DOHH2 (cell line): ENCODE measurements at regions not wholly inside any gene's neighbourhood (a gene's known extent, or its start where the extent isn't known, plus 50 kb on each side); places are given as distances from the start of the nearest gene placed in this dataset.

Experiments used
- H3F3A ChIP-seq: fragments of 200-600 bp; sonication (generic), shearing (Covaris generic); 2 replicates; pipeline ENCODE4 v1.6.0; 2016; ENCODE audit warnings: antibody characterized with exemption, mild to moderate bottlenecking; ENCODE audit not compliant: control insufficient read depth, insufficient read depth
- H3K27ac ChIP-seq: fragments of 200-600 bp; sonication (generic); 2 replicates; pipeline ENCODE4 v1.5.1; 2014; ENCODE audit warnings: low read depth, mild to moderate bottlenecking, low read length, moderate library complexity
- H3K27me3 ChIP-seq: fragments of 200-600 bp; sonication (generic); 2 replicates; pipeline ENCODE4 v1.6.1; 2014; ENCODE audit warnings: mild to moderate bottlenecking, low read length, mixed read lengths; ENCODE audit not compliant: control insufficient read depth
- H3K36me3 ChIP-seq: fragments of 200-600 bp; sonication (generic); 2 replicates; pipeline ENCODE4 v1.6.1; 2014; ENCODE audit warnings: mild to moderate bottlenecking, low read length, moderate library complexity, mixed read lengths; ENCODE audit not compliant: control insufficient read depth
- H3K4me1 ChIP-seq: fragments of 200-600 bp; sonication (generic); 2 replicates; pipeline ENCODE4 v1.6.1; 2014; ENCODE audit warnings: mild to moderate bottlenecking, low read length, mixed read lengths; ENCODE audit not compliant: control insufficient read depth
- H3K4me2 ChIP-seq: fragments of 200-600 bp; sonication (generic); 2 replicates; pipeline ENCODE4 v1.6.0; 2014; ENCODE audit warnings: mild to moderate bottlenecking, low read length, moderate library complexity
- H3K4me3 ChIP-seq: fragments of 200-600 bp; sonication (generic); 2 replicates; pipeline ENCODE4 v1.5.1; 2014; ENCODE audit warnings: mild to moderate bottlenecking, low read length, mixed read lengths
- H3K79me2 ChIP-seq: fragments of 200-600 bp; sonication (generic); 2 replicates; pipeline ENCODE4 v1.6.1; 2014; ENCODE audit warnings: mild to moderate bottlenecking, low read length, mixed read lengths; ENCODE audit not compliant: control insufficient read depth
- H3K9me2 ChIP-seq: fragments of 200-600 bp; sonication (generic); replicated peaks from 2 replicates; pipeline ENCODE4 v1.6.1; 2014; ENCODE audit warnings: mild to moderate bottlenecking, low read length, mixed read lengths; ENCODE audit not compliant: control insufficient read depth
- H3K9me3 ChIP-seq: fragments of 200-600 bp; sonication (generic); 2 replicates; pipeline ENCODE4 v1.6.1; 2014; ENCODE audit warnings: antibody characterized with exemption, low read length, mixed read lengths; ENCODE audit not compliant: control insufficient read depth, insufficient read depth
- H4K20me1 ChIP-seq: fragments of 200-600 bp; sonication (generic); 2 replicates; pipeline ENCODE4 v1.6.0; 2014; ENCODE audit warnings: low read depth, mild to moderate bottlenecking, antibody characterized with exemption, low read length, moderate library complexity; ENCODE audit not compliant: control insufficient read depth, insufficient read depth
- CTCF ChIP-seq: fragments of 200-600 bp; sonication (generic); IDR thresholded peaks from one replicate; pipeline ENCODE4 v1.5.1; 2014; ENCODE audit warnings: antibody characterized with exemption, mild to moderate bottlenecking, low read depth, low read length; ENCODE audit not compliant: poor library complexity, severe bottlenecking
- EZH2phosphoT487 ChIP-seq: fragments of 200-600 bp; sonication (generic); IDR thresholded peaks from 2 replicates; pipeline ENCODE4 v1.6.1; 2017; ENCODE audit warnings: borderline replicate concordance, mild to moderate bottlenecking, antibody characterized with exemption, low read length, moderate library complexity, mixed read lengths

DNA sequence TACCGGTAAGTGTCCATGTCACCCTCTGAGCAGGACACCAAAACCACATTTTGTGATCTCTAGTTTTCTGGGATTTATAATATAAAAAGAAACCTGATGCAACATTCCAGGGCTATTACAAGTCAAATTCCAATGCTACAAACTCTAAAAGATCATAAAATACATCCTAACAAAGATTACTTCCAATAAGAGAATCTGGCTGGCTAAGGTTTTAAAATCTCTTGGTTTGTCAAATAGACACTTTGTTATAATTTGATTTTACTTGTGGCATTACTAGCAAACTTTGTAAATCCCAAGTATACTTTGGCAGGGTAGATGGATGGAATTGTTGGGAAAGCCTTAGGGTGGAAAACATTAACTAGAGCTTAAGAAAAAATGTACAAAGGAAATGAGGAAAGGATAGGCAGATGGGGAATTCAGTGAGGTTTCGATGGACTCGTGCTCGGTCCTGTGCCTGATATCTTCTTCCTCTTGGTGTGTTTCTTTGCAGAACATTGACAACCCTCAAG is 74.0 kb upstream of the POMP start:
- no peak overlapping the region for H3K4me2 ChIP-seq
- peaks cover 18% of the 10 kb centered on the region for H3K4me1 ChIP-seq
- no peaks in the 10 kb centered on the region for H3K27me3 ChIP-seq
- no peaks in the 10 kb centered on the region for H3K9me2 ChIP-seq
- no peaks in the 10 kb centered on the region for H3K79me2 ChIP-seq
- no peak for TF ChIP-seq CTCF
- no peak for TF ChIP-seq EZH2phosphoT487
- H3K9me3 ChIP-seq: no peaks in the 10 kb centered on the region
- no peak overlapping the region for H3K27ac ChIP-seq
- no peaks in the 10 kb centered on the region for H4K20me1 ChIP-seq
- no peaks in the 10 kb centered on the region for H3F3A ChIP-seq
- no peak overlapping the region for H3K4me3 ChIP-seq
- no peaks in the 10 kb centered on the region for H3K36me3 ChIP-seq

DNA sequence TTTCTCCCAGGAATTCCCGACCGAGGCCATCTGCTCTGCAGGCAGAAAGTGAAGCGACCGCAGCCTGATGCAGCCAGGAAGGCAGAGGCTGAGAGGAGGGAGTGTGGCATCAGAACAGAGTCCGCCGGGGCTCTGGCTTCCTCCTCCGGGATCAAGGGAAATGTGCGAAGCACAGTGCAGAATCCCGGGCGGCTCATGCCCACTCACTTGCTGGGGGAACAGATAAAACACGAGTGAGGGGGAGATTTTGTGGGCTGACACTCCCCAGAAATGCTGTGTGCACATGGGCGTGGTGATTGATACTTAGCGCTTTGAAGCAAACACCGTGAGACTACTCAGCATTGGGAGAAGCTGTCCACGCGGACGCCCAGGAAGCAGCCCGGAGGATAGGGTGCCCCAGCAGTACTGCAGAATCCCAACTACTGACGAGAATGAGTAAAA is 75.3 kb upstream of the POMP start:
- Histone ChIP-seq H3K27me3 (no peaks in the 10 kb centered on the region), H4K20me1 (no peaks in the 10 kb centered on the region)
- TF ChIP-seq EZH2phosphoT487 (no peak), CTCF (no peak)

GRCh38 chr13:28582892-28583240 is 76.1 kb upstream of the POMP start:
- H3K9me3 ChIP-seq: no peaks in the 10 kb centered on the region
- 0 out of 2 replicates have a peak, but pooled peaks cover 3% of the 10 kb centered on the region for H3K27me3 ChIP-seq
- TF ChIP-seq EZH2phosphoT487 (no peak), CTCF (no peak)
- no peaks in the 10 kb centered on the region for H3F3A ChIP-seq
- H3K27ac ChIP-seq: no peak overlapping the region
- no peaks in the 10 kb centered on the region for H3K79me2 ChIP-seq
- H3K4me3 ChIP-seq: no peak overlapping the region
- H3K36me3 ChIP-seq: no peaks in the 10 kb centered on the region
- H4K20me1 ChIP-seq: no peaks in the 10 kb centered on the region
- H3K4me2 ChIP-seq: 0 out of 2 replicates have a peak overlapping the region, but pooled peaks have one; percentile 11
- H3K4me1 ChIP-seq: peaks cover 18% of the 10 kb centered on the region
- H3K9me2 ChIP-seq: no peaks in the 10 kb centered on the region

More for the DNA sequence above, 75.3 kb upstream of the POMP start:
- H3F3A ChIP-seq: no peaks in the 10 kb centered on the region
- H3K9me3 ChIP-seq: no peaks in the 10 kb centered on the region
- H3K4me3 ChIP-seq: no peak overlapping the region
- H3K4me2 ChIP-seq: no peak overlapping the region
- no peak overlapping the region for H3K27ac ChIP-seq
- H3K36me3 ChIP-seq: no peaks in the 10 kb centered on the region
- no peaks in the 10 kb centered on the region for H3K79me2 ChIP-seq
- no peaks in the 10 kb centered on the region for H3K9me2 ChIP-seq
- peaks cover 18% of the 10 kb centered on the region for H3K4me1 ChIP-seq
